HepG2 (cell line): ENCODE measurements at regions not wholly inside any gene's neighbourhood (a gene's known extent, or its start where the extent isn't known, plus 50 kb on each side); places are given as distances from the start of the nearest gene placed in this dataset.

Experiments
- FUBP1 ChIP-seq: sonication (generic); formaldehyde crosslinking; IDR thresholded peaks from 2 replicates; pipeline ENCODE4 v1.5.1; 2020; ENCODE audit warnings: missing genetic modification reagents, mild to moderate bottlenecking, borderline replicate concordance
- GMEB1 ChIP-seq: sonication (generic); formaldehyde crosslinking; IDR thresholded peaks from 2 replicates; pipeline ENCODE4 v1.5.1; 2020; ENCODE audit warnings: missing genetic modification reagents, mild to moderate bottlenecking, borderline replicate concordance
- HOXA5 ChIP-seq: sonication (generic); formaldehyde crosslinking; IDR thresholded peaks from 2 replicates; pipeline ENCODE4 v1.4.0; 2020; ENCODE audit warnings: missing genetic modification reagents
- MEF2D ChIP-seq: sonication (generic); formaldehyde crosslinking; IDR thresholded peaks from 2 replicates; pipeline ENCODE4 v1.5.1; 2020; ENCODE audit warnings: mild to moderate bottlenecking, missing genetic modification reagents
- NFYB ChIP-seq: sonication (generic); formaldehyde crosslinking; IDR thresholded peaks from 2 replicates; pipeline ENCODE4 v1.4.0; 2020; ENCODE audit warnings: missing genetic modification reagents
- PAXIP1 ChIP-seq: sonication (generic); formaldehyde crosslinking; conservative IDR thresholded peaks from 2 replicates; pipeline ENCODE4 v1.4.0; 2020; ENCODE audit warnings: mild to moderate bottlenecking, missing genetic modification reagents, moderate library complexity
- REL ChIP-seq: sonication (generic); formaldehyde crosslinking; conservative IDR thresholded peaks from 2 replicates; pipeline ENCODE4 v1.8.0; 2022; ENCODE audit warnings: mild to moderate bottlenecking, missing genetic modification reagents, moderate library complexity
- RELA ChIP-seq: sonication (generic); formaldehyde crosslinking; IDR thresholded peaks from 2 replicates; pipeline ENCODE4 v1.4.0; 2020; ENCODE audit warnings: missing genetic modification reagents
- TBP ChIP-seq: sonication (generic); formaldehyde crosslinking; IDR thresholded peaks from 2 replicates; pipeline ENCODE4 v1.5.0; 2020; ENCODE audit warnings: missing genetic modification reagents
- TFAP4 ChIP-seq: sonication (generic); IDR thresholded peaks from 2 replicates; pipeline ENCODE4 v1.6.1; 2016; ENCODE audit warnings: low read depth, borderline replicate concordance
- THAP8 ChIP-seq: sonication (generic); formaldehyde crosslinking; IDR thresholded peaks from 2 replicates; pipeline ENCODE4 v1.5.1; 2020; ENCODE audit warnings: missing genetic modification reagents, mild to moderate bottlenecking, borderline replicate concordance
- ZC3H4 ChIP-seq: sonication (generic); formaldehyde crosslinking; IDR thresholded peaks from 2 replicates; pipeline ENCODE4 v1.4.0; 2020; ENCODE audit warnings: missing genetic modification reagents, borderline replicate concordance
- ZNF44 ChIP-seq: sonication (generic); formaldehyde crosslinking; IDR thresholded peaks from 2 replicates; pipeline ENCODE4 v1.5.1; 2020; ENCODE audit warnings: mild to moderate bottlenecking, missing genetic modification reagents
- ZNF501 ChIP-seq: sonication (generic); formaldehyde crosslinking; IDR thresholded peaks from 2 replicates; pipeline ENCODE4 v1.5.1; 2020; ENCODE audit warnings: mild to moderate bottlenecking, moderate library complexity, missing genetic modification reagents
- ZNF512B ChIP-seq: sonication (generic); formaldehyde crosslinking; IDR thresholded peaks from 2 replicates; pipeline ENCODE4 v1.5.1; 2020; ENCODE audit warnings: missing genetic modification reagents, mild to moderate bottlenecking, borderline replicate concordance
- ZNF576 ChIP-seq: sonication (generic); formaldehyde crosslinking; IDR thresholded peaks from 2 replicates; pipeline ENCODE4 v1.4.0; 2020; ENCODE audit warnings: mild to moderate bottlenecking, missing genetic modification reagents
- ZNF652 ChIP-seq: IDR thresholded peaks from 2 replicates; pipeline ENCODE4 v1.6.1; 2016; ENCODE audit warnings: low read depth, borderline replicate concordance
- ZNF788 ChIP-seq: sonication (generic); formaldehyde crosslinking; IDR thresholded peaks from 2 replicates; pipeline ENCODE4 v1.5.0; 2020; ENCODE audit warnings: mild to moderate bottlenecking, missing genetic modification reagents, borderline replicate concordance

- TF ChIP-seq THAP8 (CRISPR knock-in tag) (no peak), TBP (no peak), FUBP1 (CRISPR knock-in tag) (0 out of 2 replicates have a peak, but pooled peaks have one; percentile 41), ZNF576 (CRISPR knock-in tag) (no peak), ZNF788 (CRISPR knock-in tag) (0 out of 2 replicates have a peak, but pooled peaks have one; percentile 32), ZNF652 (CRISPR knock-in tag) (no peak), REL (CRISPR knock-in tag) (no peak), GMEB1 (CRISPR knock-in tag) (no peak), ZNF512B (no peak), MEF2D (CRISPR knock-in tag) (no peak), NFYB (no peak), ZNF501 (no peak), ZNF44 (no peak), TFAP4 (peak; percentile 83), PAXIP1 (CRISPR knock-in tag) (peak; percentile 16; the same call in 1 of the 2 replicates), HOXA5 (CRISPR knock-in tag) (no peak), RELA (CRISPR knock-in tag) (no peak), ZC3H4 (CRISPR knock-in tag) (no peak)
Measured at GRCh38 chr2:106280224-106280623, 86.1 kb upstream of the UXS1 start (continued).
